ENCODE measurements at regions not wholly inside any gene's neighbourhood (a gene's known extent, or its start where the extent isn't known, plus 50 kb on each side); places are given as distances from the start of the nearest gene placed in this dataset.

GRCh38 chr12:113684908-113685782, 213.5 kb upstream of the LHX5 start:
- DNase-seq: peak in 14 of 56 donors; percentile 4 to 54 (median 16)

- no peak for DNase-seq
Observed at GRCh38 chr12:113684053-113684907, 212.6 kb upstream of the LHX5 start.

GRCh38 chr12:113683574-113683973, 211.9 kb upstream of the LHX5 start:
- no peak for DNase-seq

- no peak for DNase-seq
Observed at GRCh38 chr12:113680868-113681267, 209.2 kb upstream of the LHX5 start.

GRCh38 chr12:113678223-113679119, 206.8 kb upstream of the LHX5 start:
- DNase-seq: no peak

GRCh38 chr12:113676547-113676946, 204.9 kb upstream of the LHX5 start:
- DNase-seq: no peak

- DNase-seq: no peak
Observed at GRCh38 chr12:113676117-113676516, 204.4 kb upstream of the LHX5 start.

- no peak for DNase-seq
Observed at GRCh38 chr12:113674996-113675395, 203.3 kb upstream of the LHX5 start.

GRCh38 chr12:113674302-113674701, 202.6 kb upstream of the LHX5 start:
- DNase-seq: no peak

GRCh38 chr12:113673458-113674238, 202.0 kb upstream of the LHX5 start:
- DNase-seq: no peak

GRCh38 chr12:113670742-113671141, 199.1 kb upstream of the LHX5 start:
- no peak for DNase-seq

GRCh38 chr12:113667676-113668356, 196.1 kb upstream of the LHX5 start:
- no peak for DNase-seq

- no peak for DNase-seq
Observed at GRCh38 chr12:113667095-113667494, 195.4 kb upstream of the LHX5 start.

GRCh38 chr12:113666223-113666622, 194.6 kb upstream of the LHX5 start:
- no peak for DNase-seq

- no peak for DNase-seq
Observed at GRCh38 chr12:113665457-113665856, 193.8 kb upstream of the LHX5 start.

- no peak for DNase-seq
Observed at GRCh38 chr12:113664224-113664681, 192.6 kb upstream of the LHX5 start.

GRCh38 chr12:113663396-113663795, 191.7 kb upstream of the LHX5 start:
- no peak for DNase-seq

- peak in 1 of 56 donors; percentile 8 for DNase-seq
Observed at GRCh38 chr12:113660936-113661335, 189.3 kb upstream of the LHX5 start.

- no peak for DNase-seq
Observed at GRCh38 chr12:113659416-113659815, 187.7 kb upstream of the LHX5 start.

- no peak for DNase-seq
Observed at GRCh38 chr12:113659015-113659414, 187.3 kb upstream of the LHX5 start.
